GM12892 (cell line): ENCODE measurements at regions not wholly inside any gene's neighbourhood (a gene's known extent, or its start where the extent isn't known, plus 50 kb on each side); places are given as distances from the start of the nearest gene placed in this dataset.

Source experiments
- POLR2A ChIP-seq: IDR thresholded peaks from 2 replicates; pipeline ENCODE4 v1.6.1; 2011; ENCODE audit warnings: low read depth, low read length, control low read depth
- POLR2AphosphoS5 ChIP-seq: IDR thresholded peaks from 2 replicates; pipeline ENCODE4 v1.6.1; 2011; ENCODE audit warnings: low read depth, low read length, control low read depth
- TAF1 ChIP-seq: IDR thresholded peaks from 2 replicates; pipeline ENCODE4 v1.6.1; 2011; ENCODE audit warnings: low read depth, mild to moderate bottlenecking, control low read depth, low read length, borderline replicate concordance

GRCh38 chr21:20603236-20603635, 395.0 kb upstream of the NCAM2 start:
- TF ChIP-seq POLR2AphosphoS5 (no peak), POLR2A (no peak), TAF1 (no peak)
